H1 (cell line): ENCODE measurements at regions not wholly inside any gene's neighbourhood (a gene's known extent, or its start where the extent isn't known, plus 50 kb on each side); places are given as distances from the start of the nearest gene placed in this dataset.

Experiments
- CREB1 ChIP-seq: IDR thresholded peaks from 2 replicates; pipeline ENCODE4 v1.6.1; 2012; ENCODE audit warnings: inconsistent platforms
- EP300 ChIP-seq, 2 experiments: IDR thresholded peaks; 1 replicate in 1 of 2; 2 replicates in 1 of 2; pipeline ENCODE4 v1.6.1; 2011 to 2012; ENCODE audit warnings: low read depth in 2 of 2, low read length in 2 of 2, mild to moderate bottlenecking in 2 of 2, borderline replicate concordance in 1 of 2, inconsistent platforms in 1 of 2, moderate library complexity in 1 of 2
- HDAC6 ChIP-seq: IDR thresholded peaks from one replicate; pipeline ENCODE4 v1.7.1; 2012; ENCODE audit warnings: low read depth, mild to moderate bottlenecking, inconsistent platforms, low read length, moderate library complexity
- JUN ChIP-seq: IDR thresholded peaks from 2 replicates; pipeline ENCODE4 v1.6.1; 2011; ENCODE audit warnings: low read depth, mild to moderate bottlenecking, improper control_type of control experiment, low read length
- KDM1A ChIP-seq: fragments of 200-600, 300-600 bp; sonication (generic); IDR thresholded peaks from 2 replicates; pipeline ENCODE4 v1.7.1; 2016; ENCODE audit warnings: mild to moderate bottlenecking, low read length, borderline replicate concordance

DNA sequence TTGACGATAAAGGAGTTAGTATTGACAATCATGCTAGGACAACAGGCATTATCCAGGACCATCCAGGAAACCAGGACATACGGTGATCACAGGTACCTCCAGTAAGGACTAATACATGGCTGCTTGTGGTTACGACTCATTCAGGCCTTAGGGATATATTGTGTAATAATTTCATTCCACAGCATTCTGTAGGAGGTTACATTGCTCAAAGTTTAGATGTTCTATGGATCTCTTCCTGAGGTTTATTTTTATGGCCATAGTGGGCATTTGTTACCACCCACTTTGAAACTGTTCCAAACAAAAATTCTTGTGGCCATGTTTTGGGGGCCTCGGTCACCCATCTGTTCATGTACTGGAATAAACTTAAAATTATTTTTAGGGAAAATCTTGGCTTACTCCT, 431.6 kb downstream of the METTL4 start (continued):
- no peak for TF ChIP-seq JUN
- TF ChIP-seq HDAC6: no peak
- no peak for TF ChIP-seq KDM1A
- TF ChIP-seq CREB1: no peak
- no peak for TF ChIP-seq EP300 (IDR thresholded peaks at IDR 0.05; ENCODE audit: borderline replicate concordance in 1 of 2, low read depth in 2 of 2, low read length in 2 of 2)
